SK-N-SH (cell line): ENCODE measurements at regions not wholly inside any gene's neighbourhood (a gene's known extent, or its start where the extent isn't known, plus 50 kb on each side); places are given as distances from the start of the nearest gene placed in this dataset.

Experiments used
- CTCF ChIA-PET: fragments of 300-600, 350-600 bp; formaldehyde crosslinking; extraction: SDS; loops from one replicate; lab custom pipeline; 2021; lab: Yijun Ruan, JAX
- POLR2A ChIA-PET: fragments of 350-600 bp; sonication (Branson Sonifier 250); formaldehyde crosslinking; extraction: SDS; loops from one replicate; lab custom pipeline; 2020; ENCODE audit warnings: antibody characterized with exemption, inconsistent platforms; lab: Yijun Ruan, JAX
- DNase-seq: peaks from one replicate; pipeline ENCODE4 v3.0.0; 2012
- H2AFZ ChIP-seq: fragments of 200-600 bp; sonication (generic); 2 replicates; pipeline ENCODE4 v1.8.1; 2016; ENCODE audit warnings: antibody characterized with exemption, mild to moderate bottlenecking, low read depth
- H3F3A ChIP-seq: fragments of 200-600 bp; sonication (generic); replicated peaks from 2 replicates; pipeline ENCODE3; 2016; ENCODE audit warnings: antibody characterized with exemption, mild to moderate bottlenecking; ENCODE audit not compliant: insufficient read depth
- H3K27ac ChIP-seq, 2 experiments: fragments of 200-500 bp in 1 of 2; fragments of 200-600 bp in 1 of 2; sonication (Bioruptor generic) in 1 of 2; sonication (generic), shearing (Covaris generic) in 1 of 2; 2 replicates each; pipeline versions ENCODE4 v1.5.1 to v1.6.1; 2014 to 2016; ENCODE audit warnings: low read depth in 2 of 2, inconsistent platforms in 1 of 2, low read length in 1 of 2, mild to moderate bottlenecking in 1 of 2, mixed read lengths in 1 of 2
- H3K27me3 ChIP-seq: fragments of 200-600 bp; sonication (generic), shearing (Covaris generic); 2 replicates; pipeline ENCODE4 v1.6.1; 2016; ENCODE audit warnings: mixed run types; ENCODE audit not compliant: insufficient read depth
- H3K36me3 ChIP-seq, 2 experiments: fragments of 200-500 bp in 1 of 2; fragments of 200-600 bp in 1 of 2; sonication (Bioruptor generic) in 1 of 2; sonication (generic) in 1 of 2; replicated peaks in 1 of 2; 2 replicates each; pipeline versions ENCODE3 to v1.5.1; 2014 to 2016; ENCODE audit warnings: low read length in 1 of 2, mild to moderate bottlenecking in 1 of 2; ENCODE audit not compliant: insufficient read depth in 2 of 2, control insufficient read depth in 1 of 2
- H3K4me1 ChIP-seq, 2 experiments: fragments of 200-500 bp in 1 of 2; fragments of 200-600 bp in 1 of 2; sonication (Bioruptor generic) in 1 of 2; sonication (generic), shearing (Covaris generic) in 1 of 2; 2 replicates each; pipeline versions ENCODE4 v1.5.1 to v1.6.1; 2014 to 2016; ENCODE audit warnings: low read depth in 1 of 2, low read length in 1 of 2, mixed run types in 1 of 2; ENCODE audit not compliant: insufficient read depth in 2 of 2, control insufficient read depth in 1 of 2
- H3K4me2 ChIP-seq: fragments of 200-600 bp; sonication (generic), shearing (Covaris generic); 2 replicates; pipeline ENCODE4 v1.6.1; 2017; ENCODE audit warnings: mixed run types
- H3K4me3 ChIP-seq, 2 experiments: fragments of 200-500 bp in 1 of 2; fragments of 200-600 bp in 1 of 2; sonication (Bioruptor generic) in 1 of 2; sonication (generic), shearing (Covaris generic) in 1 of 2; 2 replicates each; pipeline versions ENCODE4 v1.5.1 to v1.8.1; 2014 to 2016; ENCODE audit warnings: low read depth in 2 of 2, inconsistent platforms in 1 of 2, low read length in 1 of 2, mild to moderate bottlenecking in 1 of 2, mixed read lengths in 1 of 2, moderate library complexity in 1 of 2
- H3K79me2 ChIP-seq: fragments of 200-600 bp; sonication (generic); 2 replicates; pipeline ENCODE4 v1.8.1; 2017; ENCODE audit warnings: mild to moderate bottlenecking; ENCODE audit not compliant: insufficient read depth
- H3K9ac ChIP-seq: fragments of 200-600 bp; sonication (generic); 2 replicates; pipeline ENCODE4 v1.6.1; 2017; ENCODE audit warnings: mixed run types
- H3K9me2 ChIP-seq: fragments of 200-600 bp; sonication (generic); 2 replicates; pipeline ENCODE4 v1.6.1; 2017; ENCODE audit warnings: mixed run types
- H3K9me3 ChIP-seq: fragments of 200-600 bp; sonication (generic); 2 replicates; pipeline ENCODE4 v1.6.1; 2017; ENCODE audit warnings: mixed run types, mild to moderate bottlenecking, moderate library complexity
- H4K20me1 ChIP-seq: fragments of 200-600 bp; sonication (generic); 2 replicates; pipeline ENCODE4 v1.6.1; 2017; ENCODE audit warnings: mild to moderate bottlenecking, mixed run types; ENCODE audit not compliant: insufficient read depth
- EP300 ChIP-seq, 2 experiments: IDR thresholded peaks; 2 replicates each; pipeline versions ENCODE4 v1.4.0 to v1.6.1; 2012; ENCODE audit warnings: borderline replicate concordance in 1 of 2, low read depth in 1 of 2, low read length in 1 of 2
- GABPA ChIP-seq: IDR thresholded peaks from 2 replicates; pipeline ENCODE4 v1.4.0; 2012; ENCODE audit warnings: low read depth, mild to moderate bottlenecking
- JUND ChIP-seq: IDR thresholded peaks from 2 replicates; pipeline ENCODE4 v1.4.0; 2012
- NFIC ChIP-seq: IDR thresholded peaks from 2 replicates; pipeline ENCODE4 v1.4.0; 2012; ENCODE audit warnings: borderline replicate concordance
- NRF1 ChIP-seq: IDR thresholded peaks from 2 replicates; pipeline ENCODE4 v1.6.1; 2012; ENCODE audit warnings: low read depth, mild to moderate bottlenecking, low read length
- RCOR1 ChIP-seq: fragments of 150-350 bp; IDR thresholded peaks from 2 replicates; pipeline ENCODE4 v1.6.1; 2017; ENCODE audit warnings: antibody characterized with exemption, low read length
- RFX5 ChIP-seq: IDR thresholded peaks from 2 replicates; pipeline ENCODE4 v1.6.1; 2012; ENCODE audit warnings: mild to moderate bottlenecking, improper control_type of control experiment, low read length
- RXRA ChIP-seq: IDR thresholded peaks from 2 replicates; pipeline ENCODE4 v1.4.0; 2012; ENCODE audit warnings: low read depth, mild to moderate bottlenecking, borderline replicate concordance
- TAF1 ChIP-seq: IDR thresholded peaks from 2 replicates; pipeline ENCODE4 v1.6.1; 2012; ENCODE audit warnings: low read depth, mild to moderate bottlenecking, low read length, moderate library complexity, borderline replicate concordance
- TCF12 ChIP-seq: IDR thresholded peaks from 2 replicates; pipeline ENCODE4 v1.4.0; 2012
- TEAD4 ChIP-seq: IDR thresholded peaks from 2 replicates; pipeline ENCODE4 v1.4.0; 2012; ENCODE audit warnings: mild to moderate bottlenecking, borderline replicate concordance; ENCODE audit not compliant: insufficient read depth
- YY1 ChIP-seq: IDR thresholded peaks from 2 replicates; pipeline ENCODE4 v1.4.0; 2012; ENCODE audit warnings: low read depth, mild to moderate bottlenecking
- WGBS: methylation state at CpG from one replicate; pipeline ENCODE4 v1.1.6; 2017; ENCODE audit warnings: low lambda C conversion rate; 5-methylcytosine and 5-hydroxymethylcytosine counted together
- TF ChIP-seq, protein P1 (sequence below): fragments of 150-350 bp; IDR thresholded peaks from 2 replicates; pipeline ENCODE4 v1.6.1; 2017; ENCODE audit warnings: antibody characterized with exemption, low read length, low read depth, borderline replicate concordance
- TF ChIP-seq, protein P2 (sequence below): IDR thresholded peaks from 2 replicates; pipeline ENCODE4 v1.4.0; 2012; ENCODE audit warnings: low read depth

DNA sequence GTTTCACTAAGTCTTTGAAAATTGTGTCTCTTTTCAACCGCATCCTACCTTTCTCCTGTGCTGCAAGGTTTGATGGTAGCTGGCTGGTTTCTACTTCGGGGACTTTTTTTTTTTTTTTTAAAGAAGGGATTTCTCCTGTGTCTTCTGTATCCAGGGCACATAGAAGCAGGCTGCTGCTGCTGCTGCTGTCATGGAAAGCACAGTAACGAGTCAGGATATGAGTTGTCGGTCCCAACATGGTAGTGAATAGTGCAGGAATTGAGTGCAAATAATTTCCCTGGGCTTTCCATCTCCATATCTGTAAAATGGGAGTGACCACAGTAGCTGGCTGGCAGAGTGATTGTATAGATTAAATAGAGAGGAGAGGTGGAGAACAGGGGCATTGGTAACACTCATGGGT lies 118.3 kb upstream of the NAV2 start:
- CTCF ChIA-PET, result interaction anchor here (0.5 to 1.3 kb wide), 3 partner anchors 31 to 309 kb away, joined by 3 to 4 read pairs (median 3); no protein-coding TSS in a partner anchor
- H3K27me3 ChIP-seq, result no peaks in the 10 kb centered on the region
- no peak overlapping the region for H3K4me3 ChIP-seq
- WGBS, result 83% methylated on average over 4 of the region's 4 CpGs
- no peaks in the 10 kb centered on the region for H4K20me1 ChIP-seq
- H3K36me3 ChIP-seq, result no peaks in the 10 kb centered on the region
- H3K9me3 ChIP-seq, result no peaks in the 10 kb centered on the region
- H3K9me2 ChIP-seq, result no peaks in the 10 kb centered on the region
- no peak overlapping the region for H3K9ac ChIP-seq
- no peak for DNase-seq
- TF ChIP-seq RCOR1 (no peak), GABPA (no peak), RFX5 (no peak), TAF1 (no peak), TEAD4 (no peak), EP300 (IDR thresholded peaks at IDR 0.05; ENCODE audit: borderline replicate concordance in 1 of 2, low read depth in 1 of 2, low read length in 1 of 2) (no peak), TCF12 (no peak), YY1 (no peak), JUND (no peak), RXRA (no peak), NRF1 (no peak)
- TF ChIP-seq, protein P1, sequence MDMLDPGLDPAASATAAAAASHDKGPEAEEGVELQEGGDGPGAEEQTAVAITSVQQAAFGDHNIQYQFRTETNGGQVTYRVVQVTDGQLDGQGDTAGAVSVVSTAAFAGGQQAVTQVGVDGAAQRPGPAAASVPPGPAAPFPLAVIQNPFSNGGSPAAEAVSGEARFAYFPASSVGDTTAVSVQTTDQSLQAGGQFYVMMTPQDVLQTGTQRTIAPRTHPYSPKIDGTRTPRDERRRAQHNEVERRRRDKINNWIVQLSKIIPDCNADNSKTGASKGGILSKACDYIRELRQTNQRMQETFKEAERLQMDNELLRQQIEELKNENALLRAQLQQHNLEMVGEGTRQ, result no peak
- TF ChIP-seq, protein P2, sequence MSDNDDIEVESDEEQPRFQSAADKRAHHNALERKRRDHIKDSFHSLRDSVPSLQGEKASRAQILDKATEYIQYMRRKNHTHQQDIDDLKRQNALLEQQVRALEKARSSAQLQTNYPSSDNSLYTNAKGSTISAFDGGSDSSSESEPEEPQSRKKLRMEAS, result no peak
- POLR2A ChIA-PET, result no interaction called here
- H2AFZ ChIP-seq, result no peak overlapping the region
- peaks cover 21% of the 10 kb centered on the region for H3K79me2 ChIP-seq
- peaks cover 24% of the 10 kb centered on the region for H3F3A ChIP-seq
- H3K4me1 ChIP-seq, result peaks cover 10 to 44% of the 10 kb centered on the region in 2 experiments
- H3K4me2 ChIP-seq, result no peak overlapping the region
- H3K27ac ChIP-seq, result no peak overlapping the region; a peak in 2 of 4 replicates

DNA sequence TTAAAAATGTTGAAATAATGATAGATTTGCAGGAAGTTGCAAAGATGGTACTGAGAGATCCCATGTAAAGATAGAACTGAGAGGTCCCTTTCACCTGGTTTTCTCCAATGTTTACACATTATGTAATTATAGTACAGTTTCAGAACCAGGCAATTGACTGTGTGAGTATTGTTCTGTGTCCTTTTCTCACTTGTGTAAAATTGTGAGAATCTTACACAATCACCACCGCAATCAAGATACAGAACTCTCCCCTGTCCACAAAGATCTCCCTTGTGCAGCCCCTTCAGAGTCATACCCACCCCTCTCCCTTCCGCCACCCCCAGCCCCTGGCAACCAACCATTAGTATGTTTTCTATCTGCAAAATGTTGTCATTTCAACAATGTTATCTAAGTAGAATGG lies 119.8 kb upstream of the NAV2 start:
- ChIA-PET POLR2A (no interaction called here), CTCF (interaction anchor here (1.2 kb wide), 1 partner anchor 14 kb away, joined by 4 read pairs; no protein-coding TSS in a partner anchor)
- H3K27me3 ChIP-seq, result no peaks in the 10 kb centered on the region
- H4K20me1 ChIP-seq, result no peaks in the 10 kb centered on the region
- H3K4me1 ChIP-seq, result peaks cover 10 to 29% of the 10 kb centered on the region in 2 experiments
- H3K79me2 ChIP-seq, result peaks cover 6% of the 10 kb centered on the region; the same call in 1 of the 2 replicates
- H3K9ac ChIP-seq, result no peak overlapping the region
- H3K36me3 ChIP-seq, result no peaks in the 10 kb centered on the region
- H3K27ac ChIP-seq, result no peak overlapping the region
- H3K4me3 ChIP-seq, result no peak overlapping the region
- H3K9me3 ChIP-seq, result no peaks in the 10 kb centered on the region
- no peak overlapping the region for H3K4me2 ChIP-seq
- H2AFZ ChIP-seq, result no peak overlapping the region
- no peaks in the 10 kb centered on the region for H3K9me2 ChIP-seq
- H3F3A ChIP-seq, result peaks cover 24% of the 10 kb centered on the region
- TF ChIP-seq NFIC (no peak), NRF1 (no peak), RXRA (no peak), EP300 (IDR thresholded peaks at IDR 0.05; ENCODE audit: borderline replicate concordance in 1 of 2, low read depth in 1 of 2, low read length in 1 of 2) (no peak)
- no peak for DNase-seq
- 95% methylated on average over 2 of the region's 2 CpGs for WGBS
